ENCODE measurements at regions not wholly inside any gene's neighbourhood (a gene's known extent, or its start where the extent isn't known, plus 50 kb on each side); places are given as distances from the start of the nearest gene placed in this dataset.

DNA sequence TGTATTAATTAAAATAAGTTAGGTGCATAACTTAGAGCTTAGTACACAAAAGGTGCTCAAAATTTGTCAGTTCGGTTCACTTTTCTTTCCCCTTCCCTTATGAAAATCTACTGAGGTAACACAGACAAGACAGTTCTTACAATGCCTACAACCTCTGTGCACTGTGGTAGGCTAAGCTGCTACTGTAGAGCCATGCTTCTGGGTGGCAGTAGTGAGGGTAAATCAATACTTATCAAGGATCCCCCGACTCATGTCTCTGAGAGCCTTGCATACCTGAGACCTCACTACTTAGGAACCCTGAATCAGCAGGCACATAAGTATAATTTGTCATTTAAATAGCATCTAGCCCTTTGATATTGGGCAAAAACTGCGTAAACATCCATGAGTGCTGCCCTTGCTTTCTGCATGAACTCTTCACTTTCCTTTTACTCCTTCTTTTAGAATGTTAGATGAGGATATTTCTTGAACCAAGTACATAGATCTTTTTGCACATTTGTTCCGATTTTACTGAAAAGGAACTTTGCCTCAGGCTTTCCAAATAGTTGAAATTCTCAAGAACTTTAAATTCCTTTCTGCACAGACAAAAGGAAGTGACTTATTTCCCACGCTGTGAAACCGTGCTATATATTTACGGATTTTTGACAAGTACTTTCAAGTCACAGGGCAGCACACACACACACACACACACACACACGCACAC is 234.4 kb downstream of the TRIB2 start:
- no peak for DNase-seq (ENCODE audit: low spot score)
- in situ Hi-C loops (cut with HindIII; ENCODE audit: low sequenced_read_pairs) = no loop called here

DNA sequence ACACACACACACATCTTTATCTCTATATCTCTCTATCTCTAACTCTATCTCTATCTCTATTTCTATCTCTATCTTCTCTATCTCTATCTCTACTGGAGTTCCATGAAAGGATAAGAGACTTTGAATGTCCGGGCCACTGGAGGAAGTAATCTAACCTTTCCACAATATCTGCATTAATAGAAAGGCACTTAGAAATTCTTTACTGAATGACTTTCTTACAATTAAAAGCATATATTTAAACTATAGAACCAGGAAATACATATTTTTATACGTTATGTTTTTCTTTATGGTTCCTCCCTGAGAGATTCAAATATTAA is 234.9 kb downstream of the TRIB2 start:
- in situ Hi-C loops (cut with HindIII; ENCODE audit: low sequenced_read_pairs) = no loop called here
- no peak for DNase-seq (ENCODE audit: low spot score)

DNA sequence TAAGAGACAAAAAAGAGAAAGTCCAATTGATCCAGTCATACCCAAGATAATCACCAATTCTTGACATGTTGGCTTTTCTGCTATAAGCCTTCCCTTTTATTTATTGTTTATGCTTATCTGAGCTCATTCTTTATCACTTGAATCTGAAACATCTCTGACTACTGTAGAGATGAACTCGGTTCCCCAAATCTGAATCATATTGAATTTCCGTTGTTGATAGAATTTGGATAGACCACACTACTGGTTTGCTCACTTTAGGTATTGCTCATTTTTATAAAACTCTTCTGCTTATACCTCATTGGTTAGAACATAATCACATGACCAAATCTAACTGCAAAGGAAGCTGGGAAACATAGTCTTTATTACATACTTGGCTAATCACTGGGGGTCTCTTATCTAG is 236.9 kb downstream of the TRIB2 start:
- in situ Hi-C loops (cut with HindIII; ENCODE audit: low sequenced_read_pairs) = no loop called here
- DNase-seq (ENCODE audit: low spot score) = no peak

DNA sequence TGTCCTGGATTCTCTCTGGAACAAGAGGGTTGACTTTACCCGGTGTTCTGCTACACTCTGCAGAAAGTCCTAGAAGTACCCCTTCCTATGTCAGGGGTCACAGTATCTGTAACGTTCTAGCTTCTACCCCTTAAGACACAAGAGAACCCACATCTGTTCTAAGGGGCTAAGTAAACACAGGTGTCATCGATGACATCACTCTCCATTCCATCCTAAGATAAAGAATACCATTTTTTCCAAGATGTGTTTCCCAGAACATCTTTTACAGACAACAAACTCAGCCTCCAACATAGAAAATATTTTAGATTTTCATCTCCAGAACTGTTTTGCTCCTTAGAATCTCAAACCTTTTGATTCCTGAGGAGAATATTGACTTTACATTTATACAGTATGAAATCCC is 239.1 kb downstream of the TRIB2 start:
- no peak for DNase-seq (ENCODE audit: low spot score)
- in situ Hi-C loops (cut with HindIII; ENCODE audit: low sequenced_read_pairs) = no loop called here

DNA sequence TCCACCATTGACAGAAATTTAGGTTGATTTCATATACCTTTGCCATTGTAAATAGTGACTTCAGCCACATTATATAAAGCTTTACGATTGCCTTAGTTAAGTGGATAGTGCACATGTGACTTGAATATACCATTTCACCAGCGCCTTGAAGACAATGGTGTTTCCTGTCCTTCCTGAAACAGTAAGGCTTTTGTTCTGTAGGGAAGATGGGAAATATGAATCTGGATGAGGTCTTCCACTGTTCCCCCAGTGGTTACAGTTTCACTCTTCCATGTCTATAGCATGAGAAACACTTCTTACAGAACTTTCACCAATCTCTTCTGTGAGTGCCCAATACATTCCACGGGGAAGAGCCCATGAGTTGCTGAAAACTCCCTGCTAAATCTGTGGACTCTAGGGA is 240.5 kb downstream of the TRIB2 start:
- DNase-seq (ENCODE audit: low spot score) = no peak
- in situ Hi-C loops (cut with HindIII; ENCODE audit: low sequenced_read_pairs) = no loop called here

DNA sequence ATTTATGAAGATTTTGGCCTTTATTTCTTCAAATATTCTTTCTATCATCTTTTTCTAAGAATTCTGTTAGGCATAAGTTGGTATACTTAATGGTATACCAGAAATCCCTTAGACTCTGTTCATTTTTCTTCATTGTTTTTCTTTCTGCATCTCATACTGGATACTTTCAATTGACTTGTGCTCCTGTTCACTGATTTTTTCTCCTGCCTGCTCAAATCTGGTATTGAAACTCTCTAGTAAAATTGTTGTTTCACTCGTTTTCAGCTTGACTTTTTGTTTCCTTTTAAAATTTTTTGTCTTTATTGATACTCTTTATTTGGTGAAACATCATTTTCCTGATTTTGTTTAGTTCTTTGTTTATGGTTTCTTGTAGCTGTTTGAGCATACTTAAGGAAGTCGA is 243.2 kb downstream of the TRIB2 start:
- in situ Hi-C loops (cut with HindIII; ENCODE audit: low sequenced_read_pairs) = no loop called here
- no peak for DNase-seq (ENCODE audit: low spot score)

DNA sequence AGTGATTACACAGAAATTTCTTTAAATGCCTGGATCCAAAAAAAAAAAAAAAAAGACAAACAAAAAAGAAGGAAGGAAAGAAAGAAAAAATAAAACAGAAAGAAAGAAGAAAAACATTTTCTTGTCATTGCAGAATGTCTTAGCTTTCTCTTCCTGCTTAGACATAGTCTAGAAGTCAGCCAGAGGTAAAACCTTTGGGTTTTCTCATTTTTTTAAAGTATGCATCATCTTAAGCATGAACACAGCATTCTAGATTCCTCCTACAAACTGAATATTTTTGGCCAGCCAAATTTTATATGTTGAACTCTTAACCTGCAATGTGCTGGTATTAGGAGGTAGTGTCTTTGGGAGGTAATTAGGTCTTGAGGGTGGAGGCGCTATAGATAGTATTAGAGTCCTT is 243.9 kb downstream of the TRIB2 start:
- DNase-seq (ENCODE audit: low spot score) = no peak
- in situ Hi-C loops (cut with HindIII; ENCODE audit: low sequenced_read_pairs) = no loop called here

DNA sequence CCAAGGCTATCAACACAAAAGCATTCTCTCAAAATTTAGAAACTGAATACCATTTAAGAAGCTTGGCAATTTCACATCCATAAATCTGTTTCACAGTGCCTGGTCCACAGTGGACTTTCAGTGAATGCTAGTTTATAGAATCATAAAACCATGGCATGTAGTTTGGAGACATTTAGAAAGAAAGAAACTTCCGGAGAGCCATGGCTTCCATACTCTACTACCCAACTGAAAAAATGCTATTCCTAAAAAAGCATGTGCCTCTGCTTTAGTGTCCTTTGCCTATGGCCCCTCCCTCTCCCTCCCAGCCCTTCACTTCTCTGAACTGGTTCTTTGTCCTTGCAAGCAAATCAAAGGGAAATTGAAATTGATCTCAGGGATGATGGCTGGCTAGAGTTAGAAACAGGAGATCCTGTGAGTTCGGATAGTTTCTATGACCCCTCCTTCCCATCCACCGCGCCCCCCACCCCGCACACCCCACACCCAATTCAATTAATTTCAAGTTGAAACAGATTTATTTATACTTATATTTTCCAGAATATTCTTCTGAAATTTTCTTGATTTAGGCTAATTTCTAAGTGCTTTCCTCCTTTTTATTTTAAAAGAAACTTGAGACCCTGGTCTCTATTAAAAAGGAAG is 248.3 kb downstream of the TRIB2 start:
- in situ Hi-C loops (cut with HindIII; ENCODE audit: low sequenced_read_pairs) = no loop called here
- DNase-seq (ENCODE audit: low spot score) = no peak

DNA sequence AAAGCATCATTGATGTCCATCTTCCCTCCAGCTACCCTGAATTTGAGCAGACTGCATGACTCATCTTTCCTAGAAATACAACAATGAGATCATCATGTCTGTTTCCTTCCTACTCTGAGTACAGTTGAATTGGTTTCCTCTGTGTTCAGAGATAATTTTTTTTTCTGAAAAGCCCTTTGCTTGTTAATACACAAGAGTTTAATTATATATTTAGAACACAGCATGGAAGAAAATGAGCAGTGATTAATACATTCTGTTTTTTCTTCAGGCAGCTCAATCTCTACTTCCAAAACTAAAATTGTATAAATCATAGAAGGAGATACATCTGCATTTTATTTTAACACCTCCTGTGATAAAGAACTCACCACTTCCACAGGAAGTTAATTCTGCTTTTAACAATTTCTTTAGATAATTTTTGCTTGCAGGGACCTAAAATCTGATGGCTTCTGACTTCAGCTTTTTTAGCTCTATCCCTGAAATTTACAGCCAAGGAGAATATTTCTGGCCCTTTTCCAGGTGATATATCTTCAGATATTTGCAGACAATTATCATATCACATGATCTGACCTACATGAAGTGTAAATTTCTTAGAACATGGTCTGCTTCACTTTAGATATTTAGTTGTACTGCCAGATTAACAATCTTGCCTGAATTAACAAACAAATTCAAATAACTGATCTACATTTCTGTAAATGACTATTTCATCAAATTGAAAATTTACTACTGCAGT is 249.0 kb downstream of the TRIB2 start:
- in situ Hi-C loops (cut with HindIII; ENCODE audit: low sequenced_read_pairs) = no loop called here
- no peak for DNase-seq (ENCODE audit: low spot score)

DNA sequence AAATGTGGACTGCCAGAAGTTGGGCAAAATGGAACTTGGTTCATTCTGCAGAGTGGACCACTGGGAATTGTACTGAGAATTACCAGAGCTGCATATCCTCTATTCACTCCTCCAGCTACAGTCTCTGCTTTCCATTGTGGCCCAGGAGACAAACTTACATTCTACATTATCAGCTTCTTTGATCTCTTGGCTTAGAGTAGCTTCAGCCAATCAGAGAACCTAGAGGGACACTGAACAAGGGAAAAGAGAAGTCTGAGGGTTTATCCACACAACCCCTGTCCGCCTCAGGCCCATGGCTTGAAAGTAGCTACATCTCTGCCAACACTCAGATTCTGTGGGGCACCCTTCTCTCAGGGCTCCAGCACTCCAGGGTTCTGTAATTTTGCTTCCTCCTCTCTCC is 251.1 kb downstream of the TRIB2 start:
- in situ Hi-C loops (cut with HindIII; ENCODE audit: low sequenced_read_pairs) = no loop called here
- no peak for DNase-seq (ENCODE audit: low spot score)

DNA sequence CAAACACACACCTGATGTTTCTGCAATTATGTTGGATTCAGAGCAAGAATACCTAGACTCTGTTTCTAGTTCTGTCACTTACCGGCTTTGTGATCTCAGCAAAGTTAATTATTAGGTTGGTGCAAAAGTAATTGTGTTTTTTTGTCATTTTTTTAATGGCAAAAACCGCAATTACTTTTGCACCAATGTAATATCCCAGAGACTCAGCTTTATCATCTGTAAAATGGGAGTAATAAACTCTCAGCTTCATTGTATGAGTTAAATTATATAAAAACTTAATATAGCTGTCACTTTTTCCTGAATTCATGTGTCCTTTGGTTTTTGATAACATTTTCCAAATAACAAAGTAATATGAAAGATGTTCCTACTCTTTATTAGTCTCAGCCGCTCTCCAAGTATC is 251.7 kb downstream of the TRIB2 start:
- in situ Hi-C loops (cut with HindIII; ENCODE audit: low sequenced_read_pairs) = no loop called here
- DNase-seq (ENCODE audit: low spot score) = no peak

DNA sequence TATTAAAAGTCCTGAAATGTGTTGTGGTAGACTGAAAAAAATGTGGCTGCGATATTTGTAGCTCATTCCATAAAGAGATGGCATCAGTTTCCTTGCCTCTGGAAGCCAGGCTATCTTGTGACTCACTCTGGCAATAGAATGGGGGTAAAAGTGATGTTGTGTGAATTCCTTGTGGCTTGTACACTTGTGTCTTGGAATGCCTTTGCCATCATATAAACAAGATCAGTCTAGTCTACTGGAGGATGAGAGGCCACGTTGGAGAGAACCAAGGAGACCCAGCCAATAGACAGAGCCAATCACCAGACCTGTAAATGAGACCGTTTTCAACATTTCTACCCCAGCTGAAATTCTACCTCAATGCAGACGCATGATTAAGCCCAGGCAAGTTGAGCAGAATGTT is 254.1 kb downstream of the TRIB2 start:
- in situ Hi-C loops (cut with HindIII; ENCODE audit: low sequenced_read_pairs) = no loop called here
- no peak for DNase-seq (ENCODE audit: low spot score)

DNA sequence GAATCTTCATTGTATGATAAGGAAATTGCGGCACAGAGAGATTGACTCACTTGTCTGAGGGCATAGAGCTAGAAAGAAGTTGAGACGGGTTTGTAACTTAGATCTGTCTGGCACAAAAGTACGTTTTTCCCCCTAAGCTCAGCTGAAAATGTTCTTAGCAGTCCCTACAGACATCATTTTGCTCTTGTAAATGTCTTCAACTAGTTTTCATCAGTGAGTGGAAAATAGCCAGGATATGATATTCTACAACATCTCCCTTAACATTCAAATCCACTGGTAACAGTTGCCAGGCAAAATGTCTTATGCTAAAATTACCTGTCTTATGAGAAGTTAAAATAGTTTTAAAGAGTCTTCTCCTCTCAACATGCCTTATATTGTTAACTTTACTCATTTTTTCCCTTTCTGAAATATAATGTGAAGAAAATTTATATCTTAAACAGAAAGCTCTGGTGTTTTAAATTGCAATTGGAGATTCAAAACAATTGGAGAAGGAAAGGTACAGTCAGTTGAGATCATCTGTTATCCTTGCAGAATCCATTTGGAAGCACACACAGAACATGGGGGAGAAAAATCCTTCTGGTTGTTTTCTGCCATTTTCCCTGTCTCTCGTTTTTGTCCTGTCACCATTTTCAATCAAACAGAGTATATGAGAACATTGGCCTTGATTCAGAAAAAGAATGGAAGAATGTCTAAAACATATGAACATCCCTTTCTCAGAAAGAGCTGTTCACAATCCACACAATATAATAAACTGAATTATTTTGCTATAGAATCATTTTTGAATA is 255.0 kb downstream of the TRIB2 start:
- in situ Hi-C loops (cut with HindIII; ENCODE audit: low sequenced_read_pairs) = no loop called here

DNA sequence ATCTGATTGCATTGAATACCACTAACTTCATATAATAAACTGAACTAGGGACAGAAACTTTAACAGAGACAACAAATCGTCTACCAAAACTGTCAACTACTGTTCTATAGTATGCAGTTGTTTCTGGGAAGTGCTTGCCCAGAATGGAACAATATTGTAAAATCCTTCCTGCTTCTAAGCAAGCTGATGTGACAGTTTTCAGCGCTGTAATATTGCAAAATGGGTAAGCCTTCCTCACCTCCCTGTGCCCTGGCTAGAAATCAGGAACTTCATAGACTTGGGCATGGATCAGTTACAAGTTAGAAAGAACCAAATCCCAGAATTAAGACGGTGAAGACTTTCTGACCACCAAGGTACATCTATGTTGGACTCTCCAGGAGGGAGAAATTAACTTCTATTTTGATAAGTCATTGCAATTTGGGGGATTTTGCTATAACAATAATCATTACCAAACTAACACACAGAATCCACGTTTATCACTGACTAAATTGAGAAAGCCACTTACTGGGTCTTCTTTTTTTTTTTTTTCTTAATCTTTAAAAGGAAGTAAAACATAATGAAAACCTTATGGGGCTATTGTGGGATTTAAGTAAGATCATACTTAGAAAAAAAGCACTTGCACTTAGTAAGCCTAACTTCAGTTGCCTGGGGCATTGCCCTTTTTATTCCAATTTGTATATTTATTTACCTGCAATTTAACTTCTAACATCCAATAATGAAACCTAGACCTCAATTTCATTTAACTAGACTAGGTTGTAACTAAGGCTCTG is 261.5 kb downstream of the TRIB2 start:
- in situ Hi-C loops (cut with HindIII; ENCODE audit: low sequenced_read_pairs) = no loop called here
- no peak for DNase-seq (ENCODE audit: low spot score)

More for the DNA sequence above, 255.0 kb downstream of the TRIB2 start:
- DNase-seq (ENCODE audit: low spot score) = no peak

DNA sequence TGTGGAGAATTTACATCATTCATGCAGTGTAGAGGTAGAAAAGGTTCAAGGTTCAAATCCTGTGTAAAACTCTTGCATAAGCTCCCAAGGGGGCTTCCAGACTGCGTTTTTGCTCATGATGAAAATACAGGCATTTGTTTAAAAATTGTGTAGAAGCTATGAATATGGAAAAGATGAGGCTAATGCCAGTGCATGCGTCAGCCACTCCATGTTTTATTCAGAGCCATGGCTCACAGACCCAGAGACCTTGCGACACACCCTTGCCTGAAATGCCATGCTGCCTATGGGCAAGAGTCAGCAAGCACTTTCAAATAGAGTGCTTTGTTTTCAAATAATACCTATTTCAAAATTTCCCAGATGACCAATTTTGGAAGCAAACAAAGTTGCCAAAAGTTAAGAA is 262.3 kb downstream of the TRIB2 start:
- in situ Hi-C loops (cut with HindIII; ENCODE audit: low sequenced_read_pairs) = no loop called here
- DNase-seq (ENCODE audit: low spot score) = no peak

DNA sequence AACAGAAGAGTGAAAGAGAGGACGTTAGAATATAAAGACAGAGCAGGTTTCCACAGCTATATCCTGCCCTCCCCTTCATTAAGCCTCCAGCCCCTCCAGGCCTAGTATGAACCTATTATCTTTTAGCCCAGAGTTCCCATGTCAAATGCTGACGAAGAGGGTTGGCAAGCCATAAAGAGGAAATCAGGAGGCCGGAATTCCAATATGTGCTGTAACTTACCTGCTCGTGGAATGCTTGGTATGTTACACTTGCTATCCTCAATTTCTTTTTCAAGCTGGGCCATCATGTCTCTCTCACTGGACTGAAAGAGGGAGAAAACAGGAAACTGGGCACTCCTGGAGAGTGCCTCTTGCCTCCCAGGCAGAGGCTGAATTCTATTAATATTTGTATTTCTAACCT is 264.1 kb downstream of the TRIB2 start:
- DNase-seq (ENCODE audit: low spot score) = no peak
- in situ Hi-C loops (cut with HindIII; ENCODE audit: low sequenced_read_pairs) = no loop called here

DNA sequence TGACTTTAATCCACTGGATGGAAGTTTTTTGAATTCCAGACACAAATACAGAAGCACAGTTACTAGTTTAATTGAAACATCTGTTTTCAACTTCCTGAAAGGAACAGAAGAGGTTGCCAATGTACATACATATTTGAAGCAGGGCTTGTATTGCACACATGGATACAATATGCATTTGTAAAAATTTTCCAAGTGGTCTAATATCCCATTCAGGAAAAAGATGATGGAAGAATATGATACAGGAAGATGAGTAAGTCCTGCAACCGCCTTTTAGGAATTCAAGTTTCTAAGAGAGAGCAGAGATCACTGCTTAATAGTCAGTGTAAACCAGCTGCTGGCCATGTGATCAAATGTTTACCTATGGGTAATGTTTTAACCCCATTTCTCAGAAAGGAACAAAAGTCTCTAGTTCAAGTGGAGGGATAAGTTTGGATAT is 265.4 kb downstream of the TRIB2 start:
- in situ Hi-C loops (cut with HindIII; ENCODE audit: low sequenced_read_pairs) = no loop called here
- no peak for DNase-seq (ENCODE audit: low spot score)

DNA sequence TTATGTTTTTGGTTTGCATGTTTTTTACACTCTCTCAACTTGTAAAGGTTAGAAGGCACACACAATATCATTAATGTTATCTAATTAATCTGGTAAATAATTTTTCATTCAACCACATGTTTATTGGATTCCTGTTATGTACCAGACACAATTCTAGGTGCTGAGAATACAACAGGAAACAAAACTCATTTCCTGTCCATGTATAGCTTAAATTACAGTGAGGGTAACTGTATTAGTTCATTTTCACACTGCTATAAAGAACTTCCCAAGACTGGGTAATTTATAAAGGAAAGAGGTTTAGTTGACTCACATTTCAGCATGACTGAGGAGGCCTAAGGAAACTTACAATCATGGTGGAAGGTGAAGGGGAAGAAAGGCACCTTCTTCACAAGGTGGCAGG is 270.5 kb downstream of the TRIB2 start:
- no peak for DNase-seq (ENCODE audit: low spot score)
- in situ Hi-C loops (cut with HindIII; ENCODE audit: low sequenced_read_pairs) = no loop called here

DNA sequence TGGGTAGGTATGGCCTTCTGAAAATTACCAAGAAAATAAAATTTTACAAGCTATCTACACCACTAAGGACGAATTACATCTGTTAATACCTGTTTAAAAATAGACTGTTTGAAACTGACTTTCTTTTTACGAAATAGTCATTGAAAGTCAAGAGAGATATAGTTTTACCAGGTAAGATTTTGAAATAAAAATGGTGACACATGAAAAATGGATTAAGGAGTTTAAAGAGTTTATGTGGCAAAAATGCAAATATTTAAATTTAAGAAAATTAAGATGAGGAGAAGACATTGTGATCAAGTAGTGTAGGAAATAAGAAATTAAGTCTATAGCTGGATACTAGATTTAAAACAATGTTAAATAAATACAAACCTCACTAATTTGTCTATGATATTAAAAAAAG is 271.5 kb downstream of the TRIB2 start:
- in situ Hi-C loops (cut with HindIII; ENCODE audit: low sequenced_read_pairs) = no loop called here
- DNase-seq (ENCODE audit: low spot score) = no peak
